Activated CD4-positive, alpha-beta T cell treated with anti-CD3 and anti-CD28 coated beads for 36 hours (primary cell): ENCODE measurements at regions not wholly inside any gene's neighbourhood (a gene's known extent, or its start where the extent isn't known, plus 50 kb on each side); places are given as distances from the start of the nearest gene placed in this dataset.
"Not testable (repeated sequence)": the region's sequence is repeated elsewhere in the genome, so short reads cannot be mapped to it uniquely, and the experiment has no call there.

Experiments
- ATAC-seq: fragments of 200-7000 bp; cut with Tn5 transposase; one replicate; pipeline ENCODE4 v1.10.0; 2021; ENCODE audit warnings: mild to moderate bottlenecking, moderate library complexity
- CTCF ChIA-PET: fragments of 350-600 bp; sonication (Branson Sonifier 250); formaldehyde crosslinking; loops from one replicate; lab custom pipeline; 2021; ENCODE audit warnings: antibody characterized with exemption; lab: Charles Lee
- POLR2A ChIA-PET: fragments of 350-600 bp; sonication (Branson Sonifier 250); formaldehyde crosslinking; loops from one replicate; lab custom pipeline; 2021; ENCODE audit warnings: antibody characterized with exemption, inconsistent platforms; lab: Charles Lee
- DNase-seq: peaks from one replicate; pipeline ENCODE4 v3.0.0-alpha.2; 2020
- H3K27ac Mint-ChIP-seq: one replicate; pipeline ENCODE4 v1.8.0; 2021; ENCODE audit warnings: mixed read lengths
- H3K27me3 Mint-ChIP-seq: one replicate; pipeline ENCODE4 v1.8.0; 2021; ENCODE audit warnings: mixed read lengths
- H3K36me3 Mint-ChIP-seq: one replicate; pipeline ENCODE4 v1.8.0; 2021; ENCODE audit warnings: low read depth, mixed read lengths
- H3K4me1 Mint-ChIP-seq: one replicate; pipeline ENCODE4 v1.8.0; 2021; ENCODE audit warnings: mixed read lengths
- H3K4me3 Mint-ChIP-seq: one replicate; pipeline ENCODE4 v1.8.0; 2021; ENCODE audit warnings: mild to moderate bottlenecking, moderate library complexity, mixed read lengths
- H3K9me3 Mint-ChIP-seq: one replicate; pipeline ENCODE4 v1.8.0; 2021; ENCODE audit warnings: low read depth, mixed read lengths
- intact Hi-C, 2 experiments: fragments of 100-400 bp; cut with DNase I in 1 of 2; cut with micrococcal nuclease in 1 of 2; formaldehyde crosslinking; loops; one replicate each; pipeline versions ENCODE4 v1.14.2 to v1.15.1; 2022 to 2024; cut with DNase I, micrococcal nuclease

- H3K4me1 Mint-ChIP-seq, intact Hi-C loops, DNase-seq, H3K27me3 Mint-ChIP-seq, ATAC-seq, H3K4me3 Mint-ChIP-seq, H3K27ac Mint-ChIP-seq, POLR2A ChIA-PET: not testable (repeated sequence)
- Mint-ChIP-seq H3K9me3 (peaks cover 26% of the 10 kb centered on the region), H3K36me3 (peaks cover 10% of the 10 kb centered on the region)
- CTCF ChIA-PET, result interaction anchor here (0.6 kb wide), 1 partner anchor 136 kb away, joined by 3 read pairs; no protein-coding TSS in a partner anchor
Measured at GRCh38 chr2:85941490-85941889, 52.7 kb upstream of the ST3GAL5 start.

GRCh38 chr2:85939131-85939530 is 50.3 kb upstream of the ST3GAL5 start:
- Mint-ChIP-seq H3K36me3 (peaks cover 10% of the 10 kb centered on the region), H3K27me3 (peaks cover 2% of the 10 kb centered on the region), H3K9me3 (peaks cover 26% of the 10 kb centered on the region), H3K4me1 (peaks cover 3% of the 10 kb centered on the region), H3K4me3 (no peak overlapping the region), H3K27ac (no peak overlapping the region)
- DNase-seq (no peak), ATAC-seq (no peak)
- ChIA-PET POLR2A (no interaction called here), CTCF (interaction anchor here (1.6 kb wide), 1 partner anchor 112 kb away, joined by 3 read pairs; no protein-coding TSS in a partner anchor)
- intact Hi-C loops, result no loop called here
